Body of pancreas (tissue), 4 donors: ENCODE measurements at regions not wholly inside any gene's neighbourhood (a gene's known extent, or its start where the extent isn't known, plus 50 kb on each side); places are given as distances from the start of the nearest gene placed in this dataset.

Experiments used
- POLR2A ChIP-seq, 3 donors: fragments of 450-650 bp; IDR thresholded peaks; one replicate each; pipeline ENCODE4 v1.6.1; 2016; ENCODE audit warnings: antibody characterized with exemption in 3 of 3, mild to moderate bottlenecking in 2 of 3
- TF ChIP-seq, protein P1 (sequence below), 7 experiments: fragments of 450-650 bp in 4 of 7; fragments of 200-600 bp in 3 of 7; sonication (generic) in 3 of 7; IDR thresholded peaks; one replicate each; pipeline ENCODE4 v1.5.1; 2016 to 2019; ENCODE audit warnings: antibody characterized with exemption in 7 of 7

- no peak for TF ChIP-seq POLR2A (IDR thresholded peaks at IDR 0.05)
- TF ChIP-seq, protein P1, sequence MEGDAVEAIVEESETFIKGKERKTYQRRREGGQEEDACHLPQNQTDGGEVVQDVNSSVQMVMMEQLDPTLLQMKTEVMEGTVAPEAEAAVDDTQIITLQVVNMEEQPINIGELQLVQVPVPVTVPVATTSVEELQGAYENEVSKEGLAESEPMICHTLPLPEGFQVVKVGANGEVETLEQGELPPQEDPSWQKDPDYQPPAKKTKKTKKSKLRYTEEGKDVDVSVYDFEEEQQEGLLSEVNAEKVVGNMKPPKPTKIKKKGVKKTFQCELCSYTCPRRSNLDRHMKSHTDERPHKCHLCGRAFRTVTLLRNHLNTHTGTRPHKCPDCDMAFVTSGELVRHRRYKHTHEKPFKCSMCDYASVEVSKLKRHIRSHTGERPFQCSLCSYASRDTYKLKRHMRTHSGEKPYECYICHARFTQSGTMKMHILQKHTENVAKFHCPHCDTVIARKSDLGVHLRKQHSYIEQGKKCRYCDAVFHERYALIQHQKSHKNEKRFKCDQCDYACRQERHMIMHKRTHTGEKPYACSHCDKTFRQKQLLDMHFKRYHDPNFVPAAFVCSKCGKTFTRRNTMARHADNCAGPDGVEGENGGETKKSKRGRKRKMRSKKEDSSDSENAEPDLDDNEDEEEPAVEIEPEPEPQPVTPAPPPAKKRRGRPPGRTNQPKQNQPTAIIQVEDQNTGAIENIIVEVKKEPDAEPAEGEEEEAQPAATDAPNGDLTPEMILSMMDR (IDR thresholded peaks at IDR 0.05), result no peak
Observed at GRCh38 chr4:56243107-56243506, 144.2 kb downstream of the AASDH start.
